ENCODE measurements at regions not wholly inside any gene's neighbourhood (a gene's known extent, or its start where the extent isn't known, plus 50 kb on each side); places are given as distances from the start of the nearest gene placed in this dataset.

GRCh38 chr9:14424983-14425382 is 111.0 kb upstream of the NFIB start:
- no peak for DNase-seq

DNA sequence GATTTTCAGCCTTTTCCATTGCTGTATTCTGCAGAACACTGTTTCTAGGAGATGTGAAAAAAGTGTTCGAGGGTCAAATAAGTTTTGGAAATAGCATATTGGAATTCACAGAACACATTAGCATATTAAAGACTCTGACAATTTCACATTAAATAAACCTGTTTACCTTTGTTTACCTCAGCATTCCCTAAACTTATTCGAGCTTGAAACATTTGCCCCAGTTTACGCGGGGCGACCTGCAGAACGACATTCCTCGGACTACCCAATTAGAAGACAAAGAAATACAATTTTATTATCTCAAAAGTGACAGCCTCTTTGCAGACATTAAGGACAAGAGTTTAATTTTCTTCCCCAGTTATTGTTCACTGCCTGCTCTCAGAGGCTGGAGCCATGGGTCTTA is 110.3 kb upstream of the NFIB start:
- no peak for DNase-seq

- DNase-seq, result no peak
Observed at GRCh38 chr9:14423815-14424261, 109.9 kb upstream of the NFIB start.

- DNase-seq, result no peak
Observed at GRCh38 chr9:14421291-14421690, 107.3 kb upstream of the NFIB start.

DNA sequence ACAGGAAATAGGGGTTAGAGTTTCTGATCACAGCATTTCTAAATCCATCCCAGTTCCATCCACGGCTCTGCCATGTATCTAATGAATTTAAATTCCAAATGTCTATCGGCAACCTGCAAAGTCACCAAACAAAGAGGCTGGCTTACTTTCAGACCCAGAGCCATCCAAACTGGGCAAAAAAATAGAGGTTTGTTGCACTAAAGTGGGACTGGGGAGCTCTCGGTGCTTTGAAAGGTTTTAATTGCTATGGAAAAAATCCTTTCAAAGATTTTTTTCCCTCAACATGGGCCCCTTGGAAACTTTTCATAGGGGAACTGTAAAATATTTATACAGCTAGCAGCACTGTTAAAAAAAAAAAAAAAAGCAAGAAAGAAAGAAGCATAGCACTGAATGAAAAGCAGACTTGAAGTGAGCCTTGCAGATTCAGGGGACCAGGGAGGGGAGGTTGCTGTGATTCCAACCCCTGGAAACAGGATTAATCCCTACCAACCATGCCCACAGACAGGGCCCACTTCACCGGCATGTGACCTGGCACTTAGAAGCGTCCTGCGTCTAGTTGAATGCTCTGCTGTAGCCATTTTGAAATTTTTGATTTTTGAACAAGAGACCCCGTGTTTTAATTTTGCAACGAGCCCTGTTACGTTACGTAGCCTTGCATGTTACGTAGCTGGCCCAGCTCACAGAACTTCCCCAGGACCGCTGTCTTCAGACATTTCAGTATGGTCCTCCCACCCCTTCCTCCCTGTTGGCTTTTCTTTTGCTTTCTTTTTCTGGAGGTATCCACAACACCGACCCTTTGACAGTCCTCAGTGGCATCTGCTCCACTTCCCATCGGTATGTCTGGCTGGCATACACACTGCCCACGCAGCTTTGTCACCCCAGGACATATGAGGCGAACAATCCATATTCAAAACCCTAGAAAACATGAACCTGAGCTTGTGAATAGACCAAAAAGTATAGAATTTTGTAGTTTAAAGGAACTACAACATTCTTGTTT is 105.3 kb upstream of the NFIB start:
- DNase-seq, result no peak

GRCh38 chr9:14418301-14418940 is 104.5 kb upstream of the NFIB start:
- no peak for DNase-seq

- DNase-seq, result no peak
Observed at GRCh38 chr9:14417237-14417636, 103.3 kb upstream of the NFIB start.

DNA sequence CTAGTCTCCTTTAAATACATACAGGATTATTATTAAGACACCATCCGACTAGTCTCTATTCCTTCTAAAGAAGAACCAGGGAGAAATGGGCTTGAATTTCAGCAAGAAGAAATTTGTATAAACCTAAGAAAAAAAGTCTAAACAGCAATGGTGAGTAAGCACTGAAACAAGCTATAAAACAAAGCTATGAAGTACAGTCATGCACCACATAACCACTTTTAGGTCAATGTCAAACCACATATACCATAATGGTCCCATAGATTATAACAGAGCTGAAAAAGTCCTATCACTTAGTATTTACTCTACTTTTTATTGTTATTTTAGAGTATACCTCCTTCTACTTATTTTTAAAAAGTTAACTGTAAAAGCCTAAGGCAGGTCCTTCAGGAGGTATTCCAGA is 102.0 kb upstream of the NFIB start:
- no peak for DNase-seq

GRCh38 chr9:14413812-14414211 is 99.9 kb upstream of the NFIB start:
- DNase-seq, result no peak

DNA sequence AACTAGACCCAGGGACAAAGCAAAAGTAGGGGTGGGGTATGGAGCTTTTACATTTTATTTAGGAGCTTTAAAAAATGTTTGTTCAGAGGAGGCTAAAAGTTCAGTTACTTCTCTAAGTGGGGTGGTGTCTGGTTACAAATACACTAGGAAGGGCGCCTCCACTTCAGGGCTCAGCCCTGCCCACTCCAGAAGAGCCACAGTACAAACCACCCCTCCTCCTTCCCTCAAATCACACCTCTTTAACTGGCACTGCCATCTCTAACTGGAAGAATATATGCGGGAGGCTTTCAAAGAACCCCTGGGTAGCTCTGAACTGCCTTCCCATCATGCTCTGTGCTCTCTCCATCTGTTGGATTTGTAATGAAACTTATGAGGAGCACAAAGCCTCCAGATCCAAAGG is 98.8 kb upstream of the NFIB start:
- no peak for DNase-seq

DNA sequence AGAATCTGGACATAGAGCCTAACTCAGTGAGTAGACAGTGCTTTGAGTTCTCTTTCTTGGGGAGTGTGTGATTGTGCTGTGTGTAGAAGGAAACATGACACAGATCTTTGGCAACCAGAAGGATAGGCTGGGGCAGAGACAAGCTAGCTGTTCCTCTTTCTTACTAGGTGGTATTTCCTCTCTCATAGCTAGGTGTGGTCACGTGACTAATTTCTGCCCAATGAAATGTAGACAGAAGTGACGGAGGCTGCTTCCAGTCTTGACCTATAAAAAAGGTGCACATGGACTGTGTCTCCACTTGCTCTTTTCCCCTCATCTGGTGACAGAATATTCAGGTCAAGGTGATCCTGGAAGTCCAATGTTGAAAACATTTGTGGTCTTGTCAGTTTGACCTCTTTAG is 92.5 kb upstream of the NFIB start:
- no peak for DNase-seq

GRCh38 chr9:14405176-14405706 is 91.3 kb upstream of the NFIB start:
- no peak for DNase-seq

GRCh38 chr9:14403081-14403480 is 89.1 kb upstream of the NFIB start:
- no peak for DNase-seq

GRCh38 chr9:14402583-14402982 is 88.6 kb upstream of the NFIB start:
- DNase-seq, result no peak

GRCh38 chr9:14401911-14402310 is 88.0 kb upstream of the NFIB start:
- no peak for DNase-seq

DNA sequence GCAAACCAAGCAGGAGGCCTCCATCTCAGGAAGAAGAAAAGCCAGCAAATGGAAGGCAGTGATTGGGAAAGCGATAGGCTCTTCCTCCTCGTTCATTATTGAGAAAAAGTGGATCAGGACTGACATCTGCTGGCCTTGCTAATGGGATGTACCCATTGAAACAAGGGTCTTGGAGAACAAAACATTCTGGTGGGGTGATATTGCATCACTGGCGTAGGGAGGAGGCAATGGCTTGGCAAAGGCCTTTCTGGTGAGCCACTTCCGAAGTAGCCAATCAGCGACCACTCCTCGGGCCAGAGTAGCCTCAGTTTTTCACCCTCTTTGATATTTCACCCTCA is 86.7 kb upstream of the NFIB start:
- DNase-seq, result no peak

DNA sequence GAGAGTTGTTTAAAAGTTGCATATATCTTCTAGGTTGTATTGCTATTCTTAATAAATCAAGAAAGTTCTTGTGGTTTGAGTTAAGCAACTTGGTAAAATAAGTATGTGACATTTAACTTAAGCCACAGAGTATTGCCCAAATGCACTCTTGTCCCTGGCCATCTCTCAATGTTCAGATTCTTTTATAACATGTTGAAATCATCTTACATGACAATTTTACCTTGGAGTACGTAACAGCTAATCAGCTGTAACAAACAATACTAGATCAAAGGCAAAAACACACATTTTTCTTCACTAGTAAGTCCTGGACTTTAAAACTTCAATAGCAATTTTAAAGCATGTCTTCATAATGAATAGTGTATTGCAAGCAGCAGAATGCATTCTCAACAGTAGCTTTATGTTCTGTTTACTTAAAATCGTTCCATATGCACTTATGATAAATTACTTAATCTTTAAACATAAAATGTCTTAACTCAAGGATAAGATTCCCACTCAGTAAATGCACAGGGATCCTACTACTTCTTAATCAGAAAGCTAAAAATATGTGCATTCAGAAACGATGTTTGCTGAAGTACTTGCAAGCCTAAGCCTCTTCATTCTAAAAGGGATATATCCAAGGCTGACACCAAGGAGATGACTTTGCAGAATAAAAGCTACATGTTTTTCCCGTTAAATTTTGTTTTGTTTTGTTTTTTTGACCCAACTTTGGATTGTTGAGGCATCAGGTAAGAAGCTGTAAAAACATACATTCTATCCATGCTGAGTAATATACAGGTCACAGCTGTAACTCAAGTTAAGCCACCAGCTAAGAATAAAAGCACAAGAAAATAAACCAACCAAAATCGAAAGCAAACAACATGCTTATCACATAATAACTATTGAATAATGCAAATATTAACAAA is 86.1 kb upstream of the NFIB start:
- DNase-seq, result no peak

DNA sequence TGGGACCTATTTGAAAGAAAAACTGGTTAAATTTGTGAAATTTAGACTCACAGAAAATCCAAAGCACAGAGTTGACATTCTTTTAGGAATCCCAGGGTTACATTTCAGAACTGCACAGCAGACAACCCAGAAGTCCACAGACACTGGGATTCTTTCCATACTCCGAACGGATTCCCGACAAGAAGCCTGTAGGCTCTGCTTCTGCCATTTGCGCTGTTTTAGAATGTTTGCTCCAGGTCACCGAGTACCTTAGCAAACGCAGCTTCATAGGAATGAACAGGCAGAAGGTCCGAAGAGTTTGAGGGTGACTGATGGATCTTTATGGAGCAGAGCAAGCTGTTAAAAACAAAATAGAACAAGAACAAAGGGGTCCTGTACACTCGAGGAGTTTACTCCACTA is 84.5 kb upstream of the NFIB start:
- no peak for DNase-seq

DNA sequence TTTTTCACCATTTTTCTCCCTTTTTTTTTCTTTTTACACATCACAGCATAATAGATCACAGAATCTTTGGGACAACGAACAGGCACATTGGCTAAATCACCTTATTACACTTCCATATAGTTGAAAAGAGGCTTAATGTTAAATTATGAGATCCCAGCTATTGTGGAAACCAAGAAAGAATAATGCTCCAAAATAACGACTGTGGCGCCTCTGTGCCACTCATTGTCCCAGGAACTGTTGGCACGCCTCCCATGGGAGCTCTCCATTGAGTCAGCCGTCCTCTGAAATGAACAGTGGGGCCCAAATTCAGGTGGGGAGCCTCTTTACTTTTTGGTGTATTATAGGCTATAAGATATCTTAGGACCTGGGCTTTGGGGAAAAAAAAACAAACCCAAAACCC is 82.2 kb upstream of the NFIB start:
- no peak for DNase-seq

GRCh38 chr9:14395317-14396082 is 81.6 kb upstream of the NFIB start:
- no peak for DNase-seq

DNA sequence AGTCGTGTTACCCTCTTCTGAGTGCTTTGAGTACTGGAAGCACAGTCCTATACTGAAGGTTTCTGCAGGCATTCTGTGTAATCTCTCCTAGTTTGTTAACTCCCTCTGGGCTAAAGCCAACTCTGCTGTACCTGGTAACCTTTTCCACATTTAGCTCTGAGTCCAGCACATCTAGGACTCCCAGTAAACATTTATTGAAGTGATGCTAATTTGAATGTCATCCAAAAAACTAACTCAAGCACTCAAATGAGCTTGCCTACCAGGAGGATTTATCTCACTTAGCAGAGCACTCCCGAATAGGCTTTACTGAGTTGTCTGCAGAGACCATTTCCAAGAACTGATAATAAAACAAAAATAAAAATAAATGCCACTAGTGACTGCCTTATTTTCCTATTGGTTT is 79.5 kb upstream of the NFIB start:
- DNase-seq, result no peak

GRCh38 chr9:14391620-14392019 is 77.7 kb upstream of the NFIB start:
- DNase-seq, result no peak

Measured in activated effector memory CD4-positive, alpha-beta T cell treated with anti-CD3 and anti-CD28 coated beads, Interleukin-2, amount 50 U/mL, for 16 hours (primary cell).